ENCODE measurements at regions not wholly inside any gene's neighbourhood (a gene's known extent, or its start where the extent isn't known, plus 50 kb on each side); places are given as distances from the start of the nearest gene placed in this dataset.

- Mint-ChIP-seq H3K36me3 (ENCODE audit: low read depth) (no peaks in the 10 kb centered on the region), H3K9me3 (no peaks in the 10 kb centered on the region), H3K4me1 (ENCODE audit: low read depth) (no peaks in the 10 kb centered on the region), H3K4me3 (no peak overlapping the region), H3K27ac (no peak overlapping the region), H3K27me3 (peaks cover 4% of the 10 kb centered on the region)
- no peak for TF ChIP-seq CTCF (IDR thresholded peaks at IDR 0.05)
- Histone ChIP-seq H3K27ac (ENCODE audit: low read depth in 1 of 2, low read length in 2 of 2) (no peak overlapping the region), H3K4me3 (ENCODE audit: low read length) (no peak overlapping the region), H3K4me1 (ENCODE audit: insufficient read depth, low read length) (no peaks in the 10 kb centered on the region), H3K27me3 (ENCODE audit: control insufficient read depth in 1 of 2, insufficient read depth in 2 of 2, low read length in 2 of 2) (no peaks in the 10 kb centered on the region), H3K9me3 (ENCODE audit: control insufficient read depth in 1 of 2, insufficient read depth in 1 of 2, low read length in 2 of 2) (no peaks in the 10 kb centered on the region), H3K36me3 (ENCODE audit: insufficient read depth, low read length) (no peaks in the 10 kb centered on the region)
- POLR2A ChIA-PET: no interaction called here
- ATAC-seq (ENCODE audit: poor library complexity) (no peak), DNase-seq (no peak)
- CTCF ChIA-PET: no interaction called here
- intact Hi-C loops (cut with DNase I, micrococcal nuclease): no loop called here
Observed at GRCh38 chr5:155983954-155984353, 343.0 kb upstream of the SGCD start.

GRCh38 chr5:155987265-155987810 lies 339.6 kb upstream of the SGCD start:
- Mint-ChIP-seq H3K9me3 (no peaks in the 10 kb centered on the region), H3K27ac (no peak overlapping the region), H3K4me1 (ENCODE audit: low read depth) (no peaks in the 10 kb centered on the region), H3K4me3 (no peak overlapping the region), H3K27me3 (no peaks in the 10 kb centered on the region), H3K36me3 (ENCODE audit: low read depth) (no peaks in the 10 kb centered on the region)
- Histone ChIP-seq H3K4me3 (ENCODE audit: low read length) (no peak overlapping the region), H3K27ac (ENCODE audit: low read depth in 1 of 2, low read length in 2 of 2) (no peak overlapping the region), H3K4me1 (ENCODE audit: insufficient read depth, low read length) (no peaks in the 10 kb centered on the region), H3K27me3 (ENCODE audit: control insufficient read depth in 1 of 2, insufficient read depth in 2 of 2, low read length in 2 of 2) (no peaks in the 10 kb centered on the region), H3K36me3 (ENCODE audit: insufficient read depth, low read length) (no peaks in the 10 kb centered on the region), H3K9me3 (ENCODE audit: control insufficient read depth in 1 of 2, insufficient read depth in 1 of 2, low read length in 2 of 2) (no peaks in the 10 kb centered on the region)
- ATAC-seq (ENCODE audit: poor library complexity) (no peak), DNase-seq (no peak)
- ChIA-PET CTCF (no interaction called here), POLR2A (no interaction called here)
- no peak for TF ChIP-seq CTCF (IDR thresholded peaks at IDR 0.05)
- intact Hi-C loops (cut with DNase I, micrococcal nuclease): no loop called here

GRCh38 chr5:155989879-155990278 lies 337.1 kb upstream of the SGCD start:
- Histone ChIP-seq H3K4me3 (ENCODE audit: low read length) (no peak overlapping the region), H3K36me3 (ENCODE audit: insufficient read depth, low read length) (no peaks in the 10 kb centered on the region), H3K4me1 (ENCODE audit: insufficient read depth, low read length) (no peaks in the 10 kb centered on the region), H3K27ac (ENCODE audit: low read depth in 1 of 2, low read length in 2 of 2) (no peak overlapping the region), H3K9me3 (ENCODE audit: control insufficient read depth in 1 of 2, insufficient read depth in 1 of 2, low read length in 2 of 2) (no peaks in the 10 kb centered on the region), H3K27me3 (ENCODE audit: control insufficient read depth in 1 of 2, insufficient read depth in 2 of 2, low read length in 2 of 2) (no peaks in the 10 kb centered on the region)
- H3K4me3 Mint-ChIP-seq: no peak overlapping the region
- ChIA-PET CTCF (no interaction called here), POLR2A (no interaction called here)
- H3K4me1 Mint-ChIP-seq (ENCODE audit: low read depth): no peaks in the 10 kb centered on the region
- peaks cover 5% of the 10 kb centered on the region for H3K27me3 Mint-ChIP-seq
- DNase-seq: no peak
- TF ChIP-seq CTCF (IDR thresholded peaks at IDR 0.05): no peak
- no peak for ATAC-seq (ENCODE audit: poor library complexity)
- H3K27ac Mint-ChIP-seq: no peak overlapping the region
- no peaks in the 10 kb centered on the region for H3K9me3 Mint-ChIP-seq
- no peaks in the 10 kb centered on the region for H3K36me3 Mint-ChIP-seq (ENCODE audit: low read depth)
- intact Hi-C loops (cut with DNase I, micrococcal nuclease): no loop called here
